ENCODE measurements at regions not wholly inside any gene's neighbourhood (a gene's known extent, or its start where the extent isn't known, plus 50 kb on each side); places are given as distances from the start of the nearest gene placed in this dataset.
A peak's percentile ranks its signal among the peaks of the same experiment; 100 is the strongest.

- no peaks in the 10 kb centered on the region for H3K27me3 Mint-ChIP-seq (ENCODE audit: low read depth)
- H3K4me3 Mint-ChIP-seq, result no peak overlapping the region
- TF ChIP-seq, protein P1, sequence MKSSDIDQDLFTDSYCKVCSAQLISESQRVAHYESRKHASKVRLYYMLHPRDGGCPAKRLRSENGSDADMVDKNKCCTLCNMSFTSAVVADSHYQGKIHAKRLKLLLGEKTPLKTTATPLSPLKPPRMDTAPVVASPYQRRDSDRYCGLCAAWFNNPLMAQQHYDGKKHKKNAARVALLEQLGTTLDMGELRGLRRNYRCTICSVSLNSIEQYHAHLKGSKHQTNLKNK (CRISPR knock-in tag; IDR thresholded peaks at IDR 0.05), result no peak
- TF ChIP-seq, protein P2, sequence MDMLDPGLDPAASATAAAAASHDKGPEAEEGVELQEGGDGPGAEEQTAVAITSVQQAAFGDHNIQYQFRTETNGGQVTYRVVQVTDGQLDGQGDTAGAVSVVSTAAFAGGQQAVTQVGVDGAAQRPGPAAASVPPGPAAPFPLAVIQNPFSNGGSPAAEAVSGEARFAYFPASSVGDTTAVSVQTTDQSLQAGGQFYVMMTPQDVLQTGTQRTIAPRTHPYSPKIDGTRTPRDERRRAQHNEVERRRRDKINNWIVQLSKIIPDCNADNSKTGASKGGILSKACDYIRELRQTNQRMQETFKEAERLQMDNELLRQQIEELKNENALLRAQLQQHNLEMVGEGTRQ (CRISPR knock-in tag; IDR thresholded peaks at IDR 0.05), result no peak
- TF ChIP-seq TEAD4 (CRISPR knock-in tag; IDR thresholded peaks at IDR 0.05) (no peak), MYBL2 (CRISPR knock-in tag; IDR thresholded peaks at IDR 0.05) (no peak), ELF4 (CRISPR knock-in tag; IDR thresholded peaks at IDR 0.05; ENCODE audit: low read depth) (no peak), CREM (CRISPR knock-in tag; IDR thresholded peaks at IDR 0.05) (no peak), ZBTB21 (CRISPR knock-in tag; IDR thresholded peaks at IDR 0.05; ENCODE audit: borderline replicate concordance) (no peak), NFE2L1 (CRISPR knock-in tag; IDR thresholded peaks at IDR 0.05) (no peak), ZNF263 (CRISPR knock-in tag; IDR thresholded peaks at IDR 0.05; ENCODE audit: low read depth) (no peak), E2F1 (CRISPR knock-in tag; IDR thresholded peaks at IDR 0.05) (no peak), IRF2 (CRISPR knock-in tag; IDR thresholded peaks at IDR 0.05; ENCODE audit: borderline replicate concordance, low read depth) (no peak), PRRX2 (CRISPR knock-in tag; IDR thresholded peaks at IDR 0.05) (no peak), TCF7 (CRISPR knock-in tag; IDR thresholded peaks at IDR 0.05; ENCODE audit: low read depth) (no peak)
- TF ChIP-seq, protein P3, sequence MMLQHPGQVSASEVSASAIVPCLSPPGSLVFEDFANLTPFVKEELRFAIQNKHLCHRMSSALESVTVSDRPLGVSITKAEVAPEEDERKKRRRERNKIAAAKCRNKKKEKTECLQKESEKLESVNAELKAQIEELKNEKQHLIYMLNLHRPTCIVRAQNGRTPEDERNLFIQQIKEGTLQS (CRISPR knock-in tag; conservative IDR thresholded peaks at IDR 0.05), result no peak
- TF ChIP-seq, protein P4, sequence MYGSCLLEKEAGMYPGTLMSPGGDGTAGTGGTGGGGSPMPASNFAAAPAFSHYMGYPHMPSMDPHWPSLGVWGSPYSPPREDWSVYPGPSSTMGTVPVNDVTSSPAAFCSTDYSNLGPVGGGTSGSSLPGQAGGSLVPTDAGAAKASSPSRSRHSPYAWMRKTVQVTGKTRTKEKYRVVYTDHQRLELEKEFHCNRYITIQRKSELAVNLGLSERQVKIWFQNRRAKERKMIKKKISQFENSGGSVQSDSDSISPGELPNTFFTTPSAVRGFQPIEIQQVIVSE (CRISPR knock-in tag; IDR thresholded peaks at IDR 0.05; ENCODE audit: borderline replicate concordance), result no peak
- TF ChIP-seq, protein P5, sequence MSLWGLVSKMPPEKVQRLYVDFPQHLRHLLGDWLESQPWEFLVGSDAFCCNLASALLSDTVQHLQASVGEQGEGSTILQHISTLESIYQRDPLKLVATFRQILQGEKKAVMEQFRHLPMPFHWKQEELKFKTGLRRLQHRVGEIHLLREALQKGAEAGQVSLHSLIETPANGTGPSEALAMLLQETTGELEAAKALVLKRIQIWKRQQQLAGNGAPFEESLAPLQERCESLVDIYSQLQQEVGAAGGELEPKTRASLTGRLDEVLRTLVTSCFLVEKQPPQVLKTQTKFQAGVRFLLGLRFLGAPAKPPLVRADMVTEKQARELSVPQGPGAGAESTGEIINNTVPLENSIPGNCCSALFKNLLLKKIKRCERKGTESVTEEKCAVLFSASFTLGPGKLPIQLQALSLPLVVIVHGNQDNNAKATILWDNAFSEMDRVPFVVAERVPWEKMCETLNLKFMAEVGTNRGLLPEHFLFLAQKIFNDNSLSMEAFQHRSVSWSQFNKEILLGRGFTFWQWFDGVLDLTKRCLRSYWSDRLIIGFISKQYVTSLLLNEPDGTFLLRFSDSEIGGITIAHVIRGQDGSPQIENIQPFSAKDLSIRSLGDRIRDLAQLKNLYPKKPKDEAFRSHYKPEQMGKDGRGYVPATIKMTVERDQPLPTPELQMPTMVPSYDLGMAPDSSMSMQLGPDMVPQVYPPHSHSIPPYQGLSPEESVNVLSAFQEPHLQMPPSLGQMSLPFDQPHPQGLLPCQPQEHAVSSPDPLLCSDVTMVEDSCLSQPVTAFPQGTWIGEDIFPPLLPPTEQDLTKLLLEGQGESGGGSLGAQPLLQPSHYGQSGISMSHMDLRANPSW (CRISPR knock-in tag; conservative IDR thresholded peaks at IDR 0.05; ENCODE audit: low read depth), result no peak
- TF ChIP-seq, protein P6, sequence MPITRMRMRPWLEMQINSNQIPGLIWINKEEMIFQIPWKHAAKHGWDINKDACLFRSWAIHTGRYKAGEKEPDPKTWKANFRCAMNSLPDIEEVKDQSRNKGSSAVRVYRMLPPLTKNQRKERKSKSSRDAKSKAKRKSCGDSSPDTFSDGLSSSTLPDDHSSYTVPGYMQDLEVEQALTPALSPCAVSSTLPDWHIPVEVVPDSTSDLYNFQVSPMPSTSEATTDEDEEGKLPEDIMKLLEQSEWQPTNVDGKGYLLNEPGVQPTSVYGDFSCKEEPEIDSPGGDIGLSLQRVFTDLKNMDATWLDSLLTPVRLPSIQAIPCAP (CRISPR knock-in tag; IDR thresholded peaks at IDR 0.05), result no peak
- TF ChIP-seq, protein P7, sequence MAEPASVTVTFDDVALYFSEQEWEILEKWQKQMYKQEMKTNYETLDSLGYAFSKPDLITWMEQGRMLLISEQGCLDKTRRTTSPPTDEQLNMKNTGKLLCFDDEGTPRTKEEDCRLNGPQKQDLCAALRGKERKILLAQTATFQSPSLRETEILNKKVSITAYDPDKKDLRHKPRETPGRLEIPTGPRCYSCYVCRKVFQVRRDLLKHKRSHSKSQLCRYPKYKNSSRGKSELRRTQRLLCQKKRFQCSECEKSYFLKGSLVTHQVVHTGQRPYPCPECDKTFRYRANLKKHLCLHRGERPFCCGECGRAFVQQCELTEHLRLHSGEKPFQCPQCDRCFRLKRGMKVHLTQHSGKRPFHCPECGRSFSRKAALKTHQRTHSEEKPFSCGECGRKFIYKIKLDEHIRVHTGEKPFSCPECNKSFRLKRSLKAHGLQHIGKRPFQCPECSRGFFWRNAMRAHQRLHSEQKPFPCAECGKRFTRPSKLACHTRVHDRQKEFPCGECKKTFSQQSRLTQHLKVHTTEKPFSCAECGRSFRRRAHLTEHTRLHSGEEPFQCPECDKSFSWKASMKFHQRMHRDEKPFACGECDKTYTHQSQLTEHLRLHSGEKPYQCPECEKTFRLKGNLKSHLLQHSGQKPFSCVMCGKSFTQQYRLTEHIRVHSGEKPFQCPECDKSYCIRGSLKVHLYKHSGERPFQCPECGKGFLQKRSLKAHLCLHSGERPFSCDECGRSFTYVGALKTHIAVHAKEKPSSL (CRISPR knock-in tag; conservative IDR thresholded peaks at IDR 0.05), result no peak
- H3K27ac Mint-ChIP-seq, result no peak overlapping the region
- peaks cover 6% of the 10 kb centered on the region for H3K9me3 Mint-ChIP-seq
- ChIA-PET POLR2A (no interaction called here), CTCF (no interaction called here)
- peaks cover 6% of the 10 kb centered on the region for H3K36me3 Mint-ChIP-seq
- DNase-seq (ENCODE audit: low spot score) (peak; percentile 18), ATAC-seq (no peak)
- H3K4me1 Mint-ChIP-seq, result peaks cover 25% of the 10 kb centered on the region
Measured at GRCh38 chr3:56929809-56930615, 128.3 kb upstream of the ARHGEF3 start.
